ENCODE measurements at regions not wholly inside any gene's neighbourhood (a gene's known extent, or its start where the extent isn't known, plus 50 kb on each side); places are given as distances from the start of the nearest gene placed in this dataset.
"Not testable (repeated sequence)": the region's sequence is repeated elsewhere in the genome, so short reads cannot be mapped to it uniquely, and the experiment has no call there.

DNA sequence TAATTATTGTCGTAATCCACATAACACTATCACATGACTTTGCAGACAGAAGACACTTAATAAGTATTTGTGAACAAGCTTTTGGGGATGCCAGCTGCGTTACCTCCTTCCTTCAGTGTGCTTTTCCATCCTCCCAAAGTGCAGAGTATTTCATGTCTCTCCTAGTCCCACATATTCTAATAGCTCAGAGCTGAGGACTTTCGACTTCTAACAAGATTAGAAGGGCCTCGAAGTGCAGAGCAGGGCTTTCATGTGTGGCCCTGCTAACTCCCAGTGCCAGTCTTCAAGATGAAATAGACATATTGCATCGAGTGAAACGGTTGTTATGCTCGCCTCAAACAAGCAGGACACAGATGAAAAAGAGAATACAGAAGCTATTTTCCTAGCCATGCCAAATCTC lies 125.7 kb upstream of the RNF32 start:
- H3K9me3 ChIP-seq (replicated peaks): no peaks in the 10 kb centered on the region

DNA sequence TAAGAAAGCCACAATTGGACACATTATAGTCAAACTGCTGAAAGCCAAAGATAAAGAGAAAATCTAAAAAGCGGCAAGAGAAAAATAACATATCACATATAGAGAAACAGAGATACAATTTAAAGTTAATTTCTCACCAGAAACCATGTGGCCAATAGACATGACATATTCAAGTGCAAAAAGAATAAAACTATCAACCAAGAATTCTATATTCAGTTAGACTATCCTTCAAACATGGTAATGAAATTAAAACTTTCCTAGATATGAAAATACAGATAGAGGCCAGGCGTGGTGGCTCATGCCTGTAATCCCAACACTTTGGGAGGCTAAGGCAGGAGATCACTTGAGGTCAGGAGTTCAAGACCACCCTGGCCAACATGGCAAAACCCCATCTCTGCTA lies 129.1 kb upstream of the RNF32 start:
- DNase-seq: no peak
- no peaks in the 10 kb centered on the region for H3K4me1 ChIP-seq
- no peak overlapping the region for H3K4me3 ChIP-seq
- H3K27me3 ChIP-seq: no peaks in the 10 kb centered on the region; the same call in none of the 2 replicates
- H3K9me3 ChIP-seq (replicated peaks): no peaks in the 10 kb centered on the region
- no peaks in the 10 kb centered on the region for H3K36me3 ChIP-seq
- H3K27ac ChIP-seq: no peak overlapping the region

More for the DNA sequence above, 125.7 kb upstream of the RNF32 start:
- no peak overlapping the region for H3K27ac ChIP-seq
- H3K27me3 ChIP-seq: no peaks in the 10 kb centered on the region; the same call in none of the 2 replicates
- no peaks in the 10 kb centered on the region for H3K36me3 ChIP-seq
- no peak overlapping the region for H3K4me3 ChIP-seq
- no peaks in the 10 kb centered on the region for H3K4me1 ChIP-seq
- no peak for DNase-seq

DNA sequence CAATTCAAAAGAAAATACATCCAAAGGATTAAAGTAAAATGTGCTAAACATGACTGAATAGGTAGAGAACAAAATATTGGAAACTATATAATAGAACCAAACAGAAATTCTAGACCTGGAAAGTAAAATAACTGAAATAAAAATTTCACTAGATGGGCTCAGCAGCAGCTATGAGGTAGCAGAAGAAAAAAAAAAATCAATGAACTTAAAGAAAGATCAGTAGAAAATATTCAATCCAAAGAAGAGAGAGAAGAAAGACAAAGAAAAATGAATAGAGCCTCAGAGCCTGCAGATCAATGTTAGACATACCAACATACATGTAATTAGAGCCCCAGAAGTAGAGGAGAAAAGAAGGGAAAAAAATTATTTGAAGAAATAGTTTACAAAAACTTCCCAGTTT lies 129.6 kb upstream of the RNF32 start:
- no peaks in the 10 kb centered on the region; the same call in none of the 2 replicates for H3K27me3 ChIP-seq
- H3K9me3 ChIP-seq (replicated peaks): no peaks in the 10 kb centered on the region
- no peak overlapping the region for H3K4me3 ChIP-seq
- no peak for DNase-seq
- no peak overlapping the region for H3K27ac ChIP-seq
- H3K4me1 ChIP-seq: no peaks in the 10 kb centered on the region
- H3K36me3 ChIP-seq: no peaks in the 10 kb centered on the region

DNA sequence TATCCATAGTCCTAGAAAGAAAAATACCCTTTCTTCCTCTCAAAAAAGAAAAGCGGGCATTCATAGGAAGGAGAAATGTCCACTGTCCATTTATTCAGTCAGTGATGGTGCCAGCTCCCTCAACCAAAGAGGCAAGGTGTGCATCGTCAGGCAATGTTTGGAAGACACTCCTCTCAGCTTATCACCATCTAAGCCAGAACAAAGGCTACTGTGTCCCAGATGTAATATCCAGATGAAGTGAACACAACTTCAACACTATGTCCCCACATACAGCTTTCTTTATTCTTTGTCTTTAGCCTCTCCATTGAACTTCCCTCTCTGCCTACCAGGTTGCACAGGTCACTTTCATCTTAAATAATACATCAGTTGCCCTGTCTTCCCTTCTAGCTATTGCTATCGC lies 131.4 kb upstream of the RNF32 start:
- no peak overlapping the region for H3K4me3 ChIP-seq
- H3K4me1 ChIP-seq: no peaks in the 10 kb centered on the region
- H3K27ac ChIP-seq: no peak overlapping the region
- H3K36me3 ChIP-seq: no peaks in the 10 kb centered on the region
- H3K9me3 ChIP-seq (replicated peaks): no peaks in the 10 kb centered on the region
- no peaks in the 10 kb centered on the region; the same call in 1 of the 2 replicates for H3K27me3 ChIP-seq
- DNase-seq: no peak

DNA sequence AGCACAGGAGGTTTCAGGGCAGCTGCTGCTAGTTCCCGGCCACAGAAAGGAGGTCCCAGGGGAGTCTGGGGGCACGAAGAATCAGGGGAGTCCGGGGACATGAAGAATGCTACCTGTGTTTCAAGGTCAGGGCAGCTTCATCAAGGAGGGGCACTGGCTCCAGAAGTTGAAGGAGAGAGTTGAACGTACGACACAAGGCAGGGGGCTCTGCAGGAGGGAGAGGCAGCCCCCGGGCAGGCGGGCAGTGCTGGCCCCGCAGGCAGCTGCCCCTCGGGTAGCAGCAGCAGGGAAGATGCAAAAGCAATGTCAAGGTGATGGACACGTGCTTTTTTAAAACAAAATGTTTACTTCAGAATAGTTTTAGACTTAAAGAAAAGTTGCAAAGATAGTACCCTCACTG lies 134.7 kb upstream of the RNF32 start:
- Histone ChIP-seq H3K27ac (no peak overlapping the region), H3K9me3 (replicated peaks) (no peaks in the 10 kb centered on the region), H3K27me3 (no peaks in the 10 kb centered on the region; the same call in 1 of the 2 replicates), H3K4me3 (no peak overlapping the region), H3K36me3 (no peaks in the 10 kb centered on the region), H3K4me1 (no peaks in the 10 kb centered on the region)
- DNase-seq: no peak

DNA sequence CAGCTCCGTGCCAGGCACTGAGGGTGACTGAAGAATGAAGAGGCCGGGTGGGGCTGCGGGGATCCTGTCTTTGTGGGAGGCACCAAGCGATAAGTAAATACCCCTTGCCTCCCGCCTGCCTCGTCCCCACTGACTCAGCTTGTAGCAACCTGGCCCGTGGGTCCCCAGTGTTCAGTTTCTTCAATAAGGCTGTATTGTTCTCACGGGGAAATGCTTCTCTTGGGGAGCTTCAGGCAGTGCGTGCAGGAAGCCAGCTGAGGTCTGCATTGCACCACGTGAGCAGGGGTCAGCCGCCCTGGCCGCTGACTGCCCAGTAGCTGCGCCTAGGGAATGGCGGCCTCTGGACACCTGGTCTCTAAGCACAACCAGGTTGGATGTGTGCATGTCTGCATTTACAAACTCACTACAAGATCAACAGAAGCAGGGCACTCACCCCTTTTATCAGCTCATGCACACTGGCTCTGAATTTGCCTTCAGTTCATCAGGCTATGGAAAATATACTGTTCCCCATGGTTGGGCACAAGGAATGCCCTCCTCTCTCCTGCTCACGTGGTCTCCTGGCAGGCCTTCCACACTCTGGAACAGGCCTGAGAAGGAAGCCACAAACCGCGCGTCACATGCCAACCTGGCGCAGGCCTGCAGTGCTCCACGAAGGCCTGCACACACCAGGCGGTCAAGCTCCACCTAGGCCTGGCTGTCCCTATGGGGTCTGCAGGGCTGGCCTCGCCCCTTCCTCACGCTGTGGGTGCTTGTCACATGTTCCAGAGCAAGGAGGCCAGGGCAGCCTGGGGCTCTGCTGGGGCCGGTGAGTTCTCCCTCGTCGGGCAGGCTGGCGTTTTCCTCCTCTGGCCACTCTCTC lies 135.7 kb upstream of the RNF32 start:
- no peak for DNase-seq
- Histone ChIP-seq H3K4me1 (no peaks in the 10 kb centered on the region), H3K27me3 (no peaks in the 10 kb centered on the region; the same call in 1 of the 2 replicates), H3K27ac (no peak overlapping the region), H3K36me3 (no peaks in the 10 kb centered on the region), H3K4me3 (no peak overlapping the region), H3K9me3 (replicated peaks) (no peaks in the 10 kb centered on the region)

DNA sequence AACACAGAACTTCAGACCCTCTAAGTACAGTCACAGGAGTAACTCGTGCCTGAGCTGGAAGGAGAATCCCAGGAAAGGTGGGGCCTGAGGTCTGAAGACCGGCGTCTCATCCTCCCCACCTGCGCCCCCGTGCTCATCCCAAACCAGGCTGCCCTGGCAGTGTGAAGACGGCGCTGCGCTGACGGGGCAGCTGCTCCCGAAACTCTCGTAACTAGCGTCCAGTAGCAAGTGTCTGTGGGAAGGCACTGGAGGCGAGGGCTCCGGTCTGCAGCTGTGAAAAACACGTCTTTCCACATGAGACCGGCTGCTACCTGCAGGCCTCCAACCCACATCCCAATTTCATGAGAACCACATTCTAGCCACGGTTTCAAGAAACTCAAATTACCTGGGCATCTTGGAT lies 136.6 kb upstream of the RNF32 start:
- Histone ChIP-seq H3K4me3 (no peak overlapping the region), H3K36me3 (no peaks in the 10 kb centered on the region), H3K27ac (no peak overlapping the region), H3K27me3 (no peaks in the 10 kb centered on the region; the same call in 1 of the 2 replicates), H3K9me3 (replicated peaks) (no peaks in the 10 kb centered on the region), H3K4me1 (no peaks in the 10 kb centered on the region)
- no peak for DNase-seq

DNA sequence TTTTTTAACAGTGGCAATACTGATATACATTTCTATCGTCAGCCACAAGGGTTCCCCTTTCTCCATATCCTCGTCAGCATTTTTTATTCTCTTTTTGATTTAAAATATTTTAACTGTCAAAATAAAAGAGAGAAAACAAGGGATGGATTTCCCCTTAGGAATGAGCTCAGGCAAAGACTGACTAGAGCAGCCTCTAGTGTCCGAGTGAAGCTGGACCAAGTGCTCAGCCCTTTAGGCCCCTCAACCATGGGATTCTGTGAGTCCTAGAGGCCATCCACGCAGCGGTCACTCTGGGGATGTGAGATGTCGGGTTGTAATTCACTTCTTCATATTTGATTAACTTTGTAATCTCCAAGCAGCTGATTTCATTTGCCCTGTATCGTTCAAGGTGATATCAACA lies 137.4 kb upstream of the RNF32 start:
- Histone ChIP-seq H3K27ac (no peak overlapping the region), H3K36me3 (no peaks in the 10 kb centered on the region), H3K9me3 (replicated peaks) (no peaks in the 10 kb centered on the region), H3K4me3 (no peak overlapping the region), H3K4me1 (no peaks in the 10 kb centered on the region), H3K27me3 (no peaks in the 10 kb centered on the region; the same call in 1 of the 2 replicates)
- DNase-seq: no peak

DNA sequence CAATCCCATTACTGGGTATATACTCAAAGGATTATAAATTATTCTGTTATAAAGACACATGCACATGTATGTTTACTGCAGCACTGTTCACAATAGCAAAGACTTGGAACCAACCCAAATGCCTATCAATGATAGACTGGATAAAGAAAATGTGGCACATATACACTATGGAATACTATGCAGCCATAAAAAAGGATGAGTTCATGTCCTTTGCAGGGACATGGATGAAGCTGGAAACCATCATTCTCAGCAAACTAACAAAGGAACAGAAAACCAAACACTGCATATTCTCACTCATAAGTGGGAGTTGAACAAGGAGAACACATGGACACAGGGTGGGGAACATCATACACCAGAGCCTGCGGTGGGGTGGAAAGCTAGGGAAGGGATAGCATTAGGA lies 138.8 kb upstream of the RNF32 start:
- H3K4me1 ChIP-seq; H3K4me3 ChIP-seq; H3K9me3 ChIP-seq (replicated peaks); H3K36me3 ChIP-seq; H3K27ac ChIP-seq; H3K27me3 ChIP-seq; DNase-seq: not testable (repeated sequence)

DNA sequence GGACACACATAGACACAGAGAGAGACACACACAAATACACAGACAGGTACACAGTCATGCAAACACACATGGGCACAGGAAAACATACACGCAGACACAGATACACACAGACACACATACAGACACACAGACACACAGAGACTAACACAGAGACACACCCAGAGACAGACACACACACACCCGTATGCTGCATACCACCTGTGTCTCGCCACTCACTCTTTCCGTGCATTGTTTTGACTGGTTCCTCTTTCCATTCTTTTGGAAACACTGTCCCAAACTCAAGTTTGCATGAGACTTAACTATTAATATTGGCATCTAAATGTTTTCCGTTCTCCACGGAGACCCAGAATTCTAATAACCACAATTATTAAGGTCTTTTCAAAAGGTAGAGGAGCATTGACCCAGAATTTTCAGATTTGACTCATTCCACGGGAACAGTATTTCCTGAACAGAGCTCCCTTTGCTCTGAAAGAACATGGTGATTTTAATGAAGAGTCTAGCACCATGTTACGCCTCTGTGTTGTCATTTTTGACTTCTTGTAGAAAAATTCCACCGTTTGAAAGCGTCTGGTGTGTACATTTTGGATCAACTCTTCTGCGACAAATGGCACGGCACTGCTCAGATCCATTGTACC lies 141.2 kb upstream of the RNF32 start:
- Histone ChIP-seq H3K27ac (no peak overlapping the region), H3K36me3 (no peaks in the 10 kb centered on the region), H3K4me3 (no peak overlapping the region), H3K27me3 (peaks cover 8% of the 10 kb centered on the region; the same call in 1 of the 2 replicates), H3K9me3 (replicated peaks) (no peaks in the 10 kb centered on the region), H3K4me1 (no peaks in the 10 kb centered on the region)
- DNase-seq: no peak

DNA sequence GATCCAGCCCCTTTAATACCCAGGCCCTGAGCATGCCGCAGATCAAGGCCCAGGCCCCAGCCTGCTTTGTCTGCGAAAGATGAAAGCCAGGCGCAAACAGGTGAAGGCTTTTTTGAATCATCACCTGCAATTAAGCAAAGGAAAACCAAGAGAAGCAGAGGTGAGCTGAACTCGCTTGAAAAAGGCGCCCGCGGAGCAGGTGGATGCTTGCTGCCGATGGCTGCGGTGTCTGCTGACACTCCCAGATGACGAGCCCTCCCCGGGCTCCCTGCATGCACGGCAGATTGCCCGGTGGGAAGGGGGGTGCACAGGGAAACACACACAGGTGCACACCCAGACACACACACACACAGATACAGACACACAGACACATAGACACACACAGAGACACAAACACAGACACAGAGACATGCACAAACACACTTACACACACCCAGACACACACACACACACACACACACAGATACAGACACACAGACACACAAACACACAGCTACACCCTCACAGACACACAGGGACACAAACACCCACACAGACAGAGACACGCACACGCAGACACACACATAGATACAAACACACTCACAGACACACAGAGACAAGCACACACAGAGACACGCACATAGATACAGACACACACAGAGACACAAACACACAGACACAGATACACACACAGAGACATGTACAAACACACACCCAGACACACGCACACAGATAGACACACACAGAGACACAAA lies 142.6 kb upstream of the RNF32 start:
- no peaks in the 10 kb centered on the region for H3K36me3 ChIP-seq
- no peak overlapping the region for H3K4me3 ChIP-seq
- no peak overlapping the region for H3K27ac ChIP-seq
- no peak for DNase-seq
- H3K27me3 ChIP-seq: peaks cover 16% of the 10 kb centered on the region
- no peaks in the 10 kb centered on the region for H3K4me1 ChIP-seq
- H3K9me3 ChIP-seq (replicated peaks): no peaks in the 10 kb centered on the region

DNA sequence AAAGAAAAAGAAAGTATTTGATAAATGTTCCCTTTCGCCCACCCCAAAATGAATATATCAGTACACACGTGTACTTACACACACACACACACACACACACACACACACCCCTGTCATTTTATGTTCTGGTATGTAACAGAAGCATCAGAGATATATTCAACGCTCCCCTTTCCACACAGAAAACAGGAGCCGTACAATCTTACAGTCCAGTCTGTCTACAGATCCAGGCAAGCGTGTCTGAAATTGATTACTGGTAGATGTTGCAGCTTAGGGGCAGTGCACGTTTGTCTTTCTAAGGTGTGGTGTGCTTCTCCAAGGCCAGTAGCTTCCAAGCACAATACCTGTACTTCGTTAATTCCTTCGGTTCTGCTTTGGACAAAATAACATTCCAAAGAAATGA lies 143.7 kb upstream of the RNF32 start:
- Histone ChIP-seq H3K9me3 (replicated peaks) (no peaks in the 10 kb centered on the region), H3K27me3 (peaks cover 26% of the 10 kb centered on the region)
- DNase-seq: no peak

DNA sequence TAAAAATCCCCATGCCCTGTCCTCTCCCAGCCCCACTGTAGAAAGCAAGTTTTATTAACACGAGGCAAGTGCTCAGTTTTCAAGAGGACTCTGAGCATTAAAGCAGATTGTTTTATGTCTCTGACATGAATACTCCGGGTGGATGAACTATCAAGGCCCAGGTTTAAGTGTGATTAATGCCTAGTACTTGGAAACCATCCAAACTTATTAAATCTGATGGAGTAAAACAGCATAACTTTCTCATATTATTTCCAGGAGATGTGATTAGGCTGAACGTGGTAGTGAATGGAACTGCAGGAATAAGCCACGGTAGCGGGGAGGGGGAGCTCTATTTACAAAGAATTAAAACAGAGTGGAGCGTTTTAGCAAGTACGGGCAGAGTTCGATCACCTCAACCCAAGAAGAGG lies 144.2 kb upstream of the RNF32 start:
- DNase-seq: no peak
- Histone ChIP-seq H3K27ac (no peak overlapping the region), H3K27me3 (peaks cover 28% of the 10 kb centered on the region)

More for the DNA sequence above, 143.7 kb upstream of the RNF32 start:
- Histone ChIP-seq H3K4me1 (no peaks in the 10 kb centered on the region), H3K4me3 (no peak overlapping the region), H3K27ac (no peak overlapping the region), H3K36me3 (no peaks in the 10 kb centered on the region)

DNA sequence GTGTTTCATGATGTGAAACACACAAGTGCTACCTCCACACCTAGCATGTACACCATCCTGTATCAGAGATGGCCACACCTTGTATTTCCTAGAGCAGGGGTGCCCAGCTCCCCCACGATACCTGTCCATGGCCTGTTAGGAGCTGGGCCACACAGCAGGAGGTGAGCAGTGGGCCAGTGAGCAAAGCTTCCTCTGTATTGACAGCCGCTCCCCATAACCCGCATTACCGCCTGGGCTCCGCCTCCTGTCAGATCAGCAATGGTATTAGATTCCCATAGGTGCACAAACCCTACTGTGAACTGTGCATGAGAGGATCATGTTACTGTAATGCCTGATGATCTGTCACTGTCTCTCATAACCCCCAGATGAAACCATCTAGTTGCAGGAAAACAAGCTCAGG lies 145.6 kb upstream of the RNF32 start:
- Histone ChIP-seq H3K9me3 (replicated peaks) (no peaks in the 10 kb centered on the region), H3K4me3 (no peak overlapping the region), H3K36me3 (no peaks in the 10 kb centered on the region), H3K27ac (no peak overlapping the region), H3K4me1 (no peaks in the 10 kb centered on the region), H3K27me3 (peaks cover 32% of the 10 kb centered on the region)
- DNase-seq: no peak

More for the DNA sequence above, 144.2 kb upstream of the RNF32 start:
- H3K9me3 ChIP-seq (replicated peaks): no peaks in the 10 kb centered on the region
- no peak overlapping the region for H3K4me3 ChIP-seq
- no peaks in the 10 kb centered on the region for H3K4me1 ChIP-seq
- H3K36me3 ChIP-seq: no peaks in the 10 kb centered on the region

DNA sequence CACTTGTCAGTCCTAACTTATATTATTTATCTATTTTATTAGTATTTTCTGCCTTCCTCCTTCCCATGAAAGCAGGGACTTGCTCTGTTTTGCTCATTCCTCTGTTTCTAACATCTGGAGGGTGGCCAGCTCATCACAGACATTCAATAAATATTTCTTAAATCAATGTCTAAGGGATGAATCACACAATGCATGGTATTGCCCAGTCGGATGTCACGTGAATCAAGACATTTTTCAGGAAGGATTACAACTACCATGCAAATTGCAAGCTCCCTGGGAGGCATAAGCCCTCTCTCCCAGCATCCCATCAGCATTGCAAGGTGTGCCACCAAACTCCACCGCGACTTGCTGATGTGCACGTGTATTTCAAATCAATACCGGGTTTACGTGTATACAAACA lies 146.6 kb upstream of the RNF32 start:
- H3K9me3 ChIP-seq (replicated peaks): no peaks in the 10 kb centered on the region
- peaks cover 32% of the 10 kb centered on the region for H3K27me3 ChIP-seq
- no peaks in the 10 kb centered on the region for H3K4me1 ChIP-seq
- no peak overlapping the region for H3K27ac ChIP-seq
- DNase-seq: no peak
- no peak overlapping the region for H3K4me3 ChIP-seq
- H3K36me3 ChIP-seq: no peaks in the 10 kb centered on the region

Data from SJCRH30 (cell line).